ENCODE measurements at regions not wholly inside any gene's neighbourhood (a gene's known extent, or its start where the extent isn't known, plus 50 kb on each side); places are given as distances from the start of the nearest gene placed in this dataset.

DNA sequence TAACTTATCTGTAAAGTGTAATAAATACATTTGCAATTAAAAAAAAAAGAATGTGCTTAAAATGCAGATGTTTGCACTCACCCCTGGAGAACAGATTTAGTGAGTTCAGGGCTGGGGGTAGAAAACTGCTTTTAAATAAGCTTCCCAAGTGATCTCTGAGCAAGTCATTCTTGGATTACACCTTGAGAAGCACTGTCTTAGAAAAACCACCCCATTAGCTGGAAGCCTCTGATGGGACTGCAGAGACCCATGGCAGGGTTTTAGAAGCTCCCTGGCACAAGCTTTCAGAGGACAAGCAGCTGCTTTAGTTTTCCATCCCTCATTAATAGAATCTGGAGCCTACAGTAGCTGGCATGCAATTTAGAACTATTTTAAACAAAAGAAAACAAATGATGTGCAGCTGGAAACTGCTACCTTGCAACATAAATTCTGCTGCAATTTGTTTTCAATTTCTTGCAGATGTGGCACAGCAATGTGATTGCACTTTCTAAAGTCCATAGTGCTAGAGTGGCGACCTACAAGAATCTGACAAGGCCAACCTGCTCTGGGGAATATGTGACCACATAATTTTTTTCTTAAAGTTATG lies 141.5 kb downstream of the CDC42EP3 start:
- intact Hi-C loops (cut with DNase I) = no loop called here
- DNase-seq (ENCODE audit: low spot score) = no peak

DNA sequence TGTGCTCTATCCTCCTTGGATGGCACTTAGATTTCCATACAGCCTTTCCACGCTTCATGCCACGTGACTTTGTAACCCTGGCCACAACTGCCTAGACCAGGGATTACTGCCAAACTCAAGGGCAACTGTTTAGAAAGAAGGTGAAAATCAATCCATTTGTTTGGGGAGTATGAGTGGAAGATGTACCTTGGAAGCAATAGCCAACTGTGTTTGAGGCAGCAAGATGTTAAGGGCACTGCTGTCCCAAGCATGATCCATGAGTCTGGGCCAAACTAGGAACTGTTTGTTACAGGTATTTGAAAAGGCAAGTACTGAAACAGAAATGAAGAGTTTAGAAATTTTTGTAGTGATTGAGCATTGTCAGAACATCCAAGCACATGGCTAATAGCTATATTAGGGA lies 138.9 kb downstream of the CDC42EP3 start:
- intact Hi-C loops (cut with DNase I) = no loop called here
- no peak for DNase-seq (ENCODE audit: low spot score)

DNA sequence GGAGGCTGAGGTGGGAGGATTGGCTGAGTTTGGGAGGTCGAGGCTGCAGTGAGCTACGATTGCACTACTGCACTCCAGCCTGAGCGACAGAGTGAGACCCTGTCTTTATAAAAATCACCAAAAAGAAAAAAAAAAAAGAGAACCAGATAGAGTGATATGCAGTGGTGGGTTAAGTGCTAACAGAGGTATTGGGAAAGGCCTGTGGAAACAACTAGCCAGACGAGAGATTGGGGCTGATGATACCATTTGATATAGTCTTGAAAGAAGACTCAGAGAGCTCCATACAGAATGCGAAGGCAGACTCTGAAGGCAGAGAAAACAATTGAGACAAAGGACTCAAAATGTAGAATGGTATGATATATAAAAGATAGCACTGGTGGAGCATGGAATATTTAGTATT lies 134.1 kb downstream of the CDC42EP3 start:
- intact Hi-C loops (cut with DNase I) = no loop called here
- DNase-seq (ENCODE audit: low spot score) = no peak

DNA sequence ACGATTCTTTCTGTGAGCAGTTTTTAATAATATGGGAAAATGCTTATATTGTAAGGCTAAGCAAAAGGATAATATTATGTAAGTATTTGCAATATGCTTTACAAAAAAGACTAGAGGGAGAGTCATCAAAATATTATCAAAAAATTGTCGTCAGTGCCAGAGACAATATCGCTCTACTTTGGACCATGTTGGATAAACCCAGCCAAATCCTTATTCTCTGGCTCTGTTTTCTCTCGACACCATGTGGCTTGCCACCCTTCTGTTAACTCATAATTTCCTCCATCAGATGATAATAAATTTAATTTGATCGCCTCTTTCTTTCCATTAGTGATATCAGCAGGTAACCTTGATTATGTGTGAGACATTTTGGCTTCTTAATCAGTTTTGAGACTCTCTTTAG lies 129.9 kb downstream of the CDC42EP3 start:
- intact Hi-C loops (cut with DNase I) = no loop called here
- no peak for DNase-seq (ENCODE audit: low spot score)

DNA sequence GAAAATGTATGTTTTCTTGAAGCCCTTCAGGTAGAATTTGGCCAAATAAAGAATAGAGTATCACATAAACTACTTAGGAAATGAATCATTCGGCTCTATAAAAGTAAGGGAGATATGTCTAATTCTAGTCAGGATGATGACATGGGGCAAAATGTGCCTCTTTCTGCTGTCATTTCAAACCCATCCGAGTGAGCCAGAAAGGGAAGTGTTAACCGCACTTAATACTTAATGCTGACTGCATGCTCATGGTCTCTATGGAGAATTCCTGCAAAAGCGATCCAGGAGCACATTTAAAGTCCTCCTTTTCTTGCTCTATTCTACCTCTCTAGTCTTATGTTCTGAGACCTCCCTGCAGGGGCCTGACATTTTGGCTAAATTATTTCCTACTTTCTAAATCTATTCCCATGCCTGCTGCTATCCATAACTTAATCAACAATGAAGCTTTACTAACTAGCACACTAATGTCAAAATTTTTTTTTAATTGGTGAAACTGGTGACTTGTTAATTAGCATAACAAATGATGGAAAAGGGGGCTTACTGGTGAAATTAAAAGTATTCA lies 127.4 kb downstream of the CDC42EP3 start:
- intact Hi-C loops (cut with DNase I) = no loop called here
- no peak for DNase-seq (ENCODE audit: low spot score)

DNA sequence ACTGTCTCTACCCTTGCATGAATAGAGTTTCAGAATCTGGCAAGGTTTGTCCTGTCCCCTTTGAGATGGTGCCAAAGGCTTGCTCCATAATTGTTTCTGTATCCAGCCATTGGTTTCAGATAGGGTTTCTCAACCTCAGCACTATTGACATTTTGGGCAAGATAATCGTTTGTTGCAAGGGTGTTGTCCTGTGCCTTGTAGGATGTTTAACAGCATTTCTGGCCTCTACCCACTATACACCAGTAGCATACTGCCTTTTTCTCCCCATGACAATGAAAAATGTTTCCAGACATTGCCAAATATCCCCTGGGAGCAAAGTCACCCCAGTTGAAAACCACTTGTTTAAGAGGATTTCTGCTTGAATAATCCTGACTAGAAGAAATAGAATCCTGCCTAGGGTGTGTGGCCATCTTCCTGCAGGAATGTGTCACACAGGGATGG lies 126.8 kb downstream of the CDC42EP3 start:
- DNase-seq (ENCODE audit: low spot score) = no peak
- intact Hi-C loops (cut with DNase I) = no loop called here

DNA sequence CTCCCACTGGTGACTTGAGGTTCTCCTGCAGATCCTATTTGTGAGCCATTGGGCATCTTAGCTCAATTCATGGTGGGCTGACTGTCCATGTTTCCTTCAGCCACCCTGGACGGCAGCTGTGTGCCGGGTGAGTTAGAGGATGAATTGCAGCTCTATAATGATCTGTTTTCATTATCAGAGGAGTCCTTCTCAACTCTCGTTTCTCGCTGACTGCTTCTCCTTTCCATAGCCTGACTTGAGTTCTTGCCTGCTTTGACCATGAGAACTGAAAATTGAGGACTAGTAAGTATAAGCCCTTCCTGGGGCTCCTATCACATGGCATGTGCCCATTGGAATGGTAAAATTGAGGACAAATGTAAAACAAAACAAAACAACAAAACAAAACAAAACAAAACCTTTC lies 121.8 kb downstream of the CDC42EP3 start:
- intact Hi-C loops (cut with DNase I) = no loop called here
- DNase-seq (ENCODE audit: low spot score) = no peak

DNA sequence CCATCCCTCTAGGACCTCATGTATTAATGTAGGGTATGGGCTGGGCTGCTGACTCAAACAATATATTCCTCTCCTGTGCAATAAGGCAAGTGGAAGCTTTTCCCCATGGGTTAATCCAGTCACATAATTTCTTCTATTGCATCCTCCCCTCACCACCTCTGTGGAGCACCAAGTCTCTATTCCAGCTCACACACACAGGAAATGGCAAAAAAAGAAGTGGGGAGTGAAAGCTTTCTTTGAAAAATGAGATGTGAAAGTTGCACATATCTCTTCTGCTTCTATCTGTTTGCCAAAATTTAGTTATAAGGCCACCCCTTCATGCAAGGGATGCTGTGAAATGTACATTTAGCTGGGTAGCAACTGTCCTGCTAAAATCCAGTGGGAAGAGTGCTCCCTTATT lies 121.3 kb downstream of the CDC42EP3 start:
- intact Hi-C loops (cut with DNase I) = no loop called here
- DNase-seq (ENCODE audit: low spot score) = no peak

DNA sequence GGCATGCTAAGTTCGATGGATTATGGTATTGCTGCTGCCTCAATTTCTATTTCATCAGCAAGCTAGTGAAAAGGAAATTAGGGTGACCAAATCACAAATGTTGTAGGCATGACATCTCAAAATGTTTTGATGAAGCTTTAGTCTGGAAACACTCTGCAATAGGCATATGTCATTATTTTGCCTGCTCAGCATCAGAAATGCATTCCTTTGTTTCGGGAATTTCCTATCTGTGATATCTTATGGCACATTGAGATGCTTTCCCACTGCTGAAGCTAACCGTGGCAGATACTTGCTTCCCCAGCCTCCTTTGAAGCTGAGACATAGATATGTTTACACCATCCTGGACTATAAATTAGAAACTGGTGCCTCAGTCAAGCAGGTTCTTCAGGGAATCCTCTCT lies 119.7 kb downstream of the CDC42EP3 start:
- intact Hi-C loops (cut with DNase I) = no loop called here
- no peak for DNase-seq (ENCODE audit: low spot score)

DNA sequence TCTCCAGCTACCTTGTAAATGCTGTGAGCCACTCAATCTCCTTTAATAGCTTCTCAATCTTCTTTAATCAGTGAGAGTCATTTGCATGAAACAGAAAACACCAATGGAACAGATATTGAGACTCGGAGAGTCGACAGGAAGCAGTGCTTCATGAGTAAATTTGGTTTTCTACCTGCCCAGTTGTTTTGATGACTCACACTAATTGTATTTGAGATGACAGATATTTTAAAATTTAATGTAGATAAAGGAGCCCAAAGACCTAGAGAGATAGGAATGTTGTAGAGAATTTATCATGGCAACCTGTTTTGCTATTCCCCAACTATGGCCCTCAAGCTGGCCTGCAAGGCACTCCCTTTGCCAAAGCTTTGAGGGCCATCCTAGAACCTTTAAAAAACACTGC lies 119.1 kb downstream of the CDC42EP3 start:
- no peak for DNase-seq (ENCODE audit: low spot score)

DNA sequence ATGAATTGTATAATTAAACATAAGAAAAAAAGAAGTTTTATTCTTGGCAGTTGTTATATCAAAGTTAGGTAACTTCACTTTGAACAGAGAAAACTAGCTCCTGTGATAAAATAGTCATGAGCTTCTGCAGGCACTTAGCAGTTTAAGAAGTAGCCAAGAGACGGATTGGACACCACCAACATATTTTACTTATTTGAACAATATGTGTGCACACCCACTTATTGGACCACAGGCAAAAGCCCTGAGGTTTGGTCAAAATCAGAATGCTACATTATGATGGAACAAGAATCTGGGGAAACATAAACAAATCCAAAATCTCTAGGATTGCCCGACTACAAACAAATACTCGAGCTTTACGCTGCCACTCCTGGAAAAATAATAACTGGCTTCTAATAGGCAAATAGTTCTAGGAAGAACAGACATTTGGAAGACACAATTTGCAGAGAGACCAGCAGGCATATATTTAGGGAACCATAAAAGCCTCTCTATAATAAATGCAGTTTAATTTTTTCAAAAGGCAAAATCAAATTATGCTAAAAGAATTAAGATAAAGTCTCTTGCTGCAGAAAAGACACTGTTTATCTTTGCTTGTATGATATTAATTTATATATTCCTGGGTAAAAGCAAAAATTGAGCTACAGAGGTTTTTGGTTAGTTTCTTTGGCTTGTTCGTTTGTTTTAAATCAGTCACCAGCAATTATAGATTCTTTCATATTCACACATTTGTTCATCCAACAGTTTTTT lies 117.9 kb downstream of the CDC42EP3 start:
- intact Hi-C loops (cut with DNase I) = no loop called here
- DNase-seq (ENCODE audit: low spot score) = no peak

More for the DNA sequence above, 119.1 kb downstream of the CDC42EP3 start:
- intact Hi-C loops (cut with DNase I) = no loop called here

DNA sequence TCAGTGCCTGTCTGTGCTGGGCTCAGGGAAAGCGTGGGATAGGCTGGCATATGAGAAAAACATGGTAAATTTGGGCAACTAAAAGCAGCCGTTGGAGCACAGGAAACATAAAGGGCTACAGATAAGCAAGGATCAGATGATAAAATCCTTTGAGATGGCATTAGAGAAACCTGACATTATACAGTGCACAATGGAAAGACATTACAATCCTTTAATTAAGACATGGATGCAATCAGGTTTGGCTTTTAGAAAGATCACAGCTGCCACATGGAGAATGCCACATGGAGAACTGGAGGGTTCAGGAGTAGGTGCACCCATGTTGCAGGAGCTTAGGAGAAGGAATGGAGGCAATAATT lies 117.3 kb downstream of the CDC42EP3 start:
- intact Hi-C loops (cut with DNase I) = no loop called here
- DNase-seq (ENCODE audit: low spot score) = no peak

DNA sequence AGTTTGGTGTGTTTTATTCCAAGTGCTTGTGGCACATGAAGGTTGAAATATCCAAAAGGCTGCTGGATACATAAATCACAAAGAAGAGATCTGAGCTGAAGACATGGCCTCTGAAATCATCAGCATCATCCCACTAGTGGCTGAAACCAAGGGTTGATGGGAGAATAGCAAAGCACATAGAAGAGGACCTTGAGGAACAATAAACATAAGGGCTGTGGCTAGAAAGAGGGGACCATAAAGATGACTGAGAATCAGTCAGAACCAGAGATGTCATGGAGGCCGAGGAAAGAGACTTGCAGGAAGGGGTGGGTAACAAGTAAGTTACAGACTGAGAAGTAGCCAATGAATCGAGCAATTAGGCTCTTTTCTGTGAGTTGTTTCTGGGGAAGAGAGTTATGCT lies 116.8 kb downstream of the CDC42EP3 start:
- no peak for DNase-seq (ENCODE audit: low spot score)
- intact Hi-C loops (cut with DNase I) = no loop called here

DNA sequence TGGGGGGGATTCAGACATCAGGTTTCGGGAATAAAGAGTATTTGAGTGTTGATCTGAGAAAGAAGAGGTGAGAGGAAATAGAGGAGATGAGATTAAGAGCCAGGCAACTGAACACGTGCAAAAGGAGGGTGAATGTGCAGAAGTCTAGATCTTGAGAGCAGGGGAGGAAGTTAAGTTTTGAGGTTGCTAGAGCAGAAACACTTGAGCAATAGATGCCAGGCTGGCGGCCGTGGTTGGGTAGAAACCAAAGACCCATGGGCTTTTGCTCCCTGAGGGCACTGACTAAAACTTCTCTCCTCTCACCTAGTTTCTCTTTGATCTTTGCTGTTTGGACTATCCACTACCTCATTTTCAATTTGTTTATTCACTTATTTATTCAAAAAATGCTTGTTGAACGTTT lies 116.0 kb downstream of the CDC42EP3 start:
- peak; percentile 80 for DNase-seq (ENCODE audit: low spot score)
- intact Hi-C loops (cut with DNase I) = no loop called here

DNA sequence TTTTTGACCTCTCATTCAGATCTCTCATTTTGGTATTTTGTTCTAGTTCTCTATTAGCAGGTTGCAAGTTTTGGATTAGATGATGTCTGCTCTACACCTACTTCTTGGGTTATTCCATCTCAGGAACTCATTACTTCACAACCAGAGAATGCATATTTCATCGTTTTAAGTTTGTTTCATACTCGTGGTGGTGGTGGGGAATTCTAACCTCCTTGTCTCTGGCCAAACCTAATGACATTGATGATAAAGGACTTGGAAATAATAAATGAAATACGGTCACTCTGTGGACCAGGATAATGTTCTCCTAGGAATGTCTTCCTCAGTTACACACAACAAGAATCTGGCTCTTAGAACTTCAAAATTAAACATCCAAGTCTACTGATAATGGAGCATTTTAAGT lies 115.2 kb downstream of the CDC42EP3 start:
- DNase-seq (ENCODE audit: low spot score) = no peak
- intact Hi-C loops (cut with DNase I) = no loop called here

DNA sequence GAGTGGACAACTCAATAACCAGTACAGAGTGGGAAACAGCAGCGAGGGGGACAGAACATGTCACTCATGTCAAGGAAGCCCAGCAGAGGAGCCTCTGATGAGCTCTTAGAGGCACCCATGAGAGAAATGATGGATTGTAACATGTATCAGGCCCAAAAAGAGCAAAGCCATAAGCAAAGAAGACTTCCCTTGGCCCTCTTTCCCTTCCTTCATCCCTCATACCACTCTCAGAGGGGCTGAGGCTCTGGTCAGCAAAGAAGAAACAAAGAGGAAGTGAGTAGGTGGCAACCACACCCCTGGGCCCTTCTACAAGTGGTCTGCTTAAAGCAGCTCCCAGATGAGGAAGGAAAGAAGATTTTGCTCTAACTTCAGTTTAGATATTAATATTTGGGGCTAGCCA lies 112.8 kb downstream of the CDC42EP3 start:
- DNase-seq (ENCODE audit: low spot score) = no peak
- intact Hi-C loops (cut with DNase I) = no loop called here

DNA sequence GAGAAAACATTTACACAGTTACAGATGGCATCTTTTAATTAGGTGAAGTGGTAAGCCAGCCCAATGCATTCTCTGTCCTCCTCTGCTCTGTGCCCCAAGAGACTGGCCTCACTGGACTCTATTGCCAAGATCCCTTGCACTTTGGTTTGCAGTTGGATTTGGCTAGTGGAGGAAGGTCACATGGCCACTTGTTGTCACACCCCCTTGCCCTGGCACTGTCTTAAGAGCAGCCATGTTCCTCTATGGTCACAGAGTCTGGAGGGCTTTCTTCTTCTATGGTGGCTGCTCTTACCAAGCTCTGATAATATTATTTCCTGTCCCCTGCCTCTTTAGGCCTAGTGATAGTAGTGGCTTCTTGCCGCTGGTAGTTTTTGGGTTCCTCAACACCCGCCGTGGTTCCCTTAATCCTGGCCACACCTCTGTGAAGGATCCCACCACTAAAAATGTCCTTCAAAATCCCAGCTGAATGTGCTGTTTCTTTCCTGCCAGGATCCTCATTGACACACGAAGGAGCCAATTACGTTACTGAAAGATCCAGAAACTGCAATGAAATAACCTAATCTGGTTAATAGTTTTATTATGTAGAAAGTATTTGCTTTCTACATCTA lies 111.1 kb downstream of the CDC42EP3 start:
- intact Hi-C loops (cut with DNase I) = no loop called here
- DNase-seq (ENCODE audit: low spot score) = no peak

DNA sequence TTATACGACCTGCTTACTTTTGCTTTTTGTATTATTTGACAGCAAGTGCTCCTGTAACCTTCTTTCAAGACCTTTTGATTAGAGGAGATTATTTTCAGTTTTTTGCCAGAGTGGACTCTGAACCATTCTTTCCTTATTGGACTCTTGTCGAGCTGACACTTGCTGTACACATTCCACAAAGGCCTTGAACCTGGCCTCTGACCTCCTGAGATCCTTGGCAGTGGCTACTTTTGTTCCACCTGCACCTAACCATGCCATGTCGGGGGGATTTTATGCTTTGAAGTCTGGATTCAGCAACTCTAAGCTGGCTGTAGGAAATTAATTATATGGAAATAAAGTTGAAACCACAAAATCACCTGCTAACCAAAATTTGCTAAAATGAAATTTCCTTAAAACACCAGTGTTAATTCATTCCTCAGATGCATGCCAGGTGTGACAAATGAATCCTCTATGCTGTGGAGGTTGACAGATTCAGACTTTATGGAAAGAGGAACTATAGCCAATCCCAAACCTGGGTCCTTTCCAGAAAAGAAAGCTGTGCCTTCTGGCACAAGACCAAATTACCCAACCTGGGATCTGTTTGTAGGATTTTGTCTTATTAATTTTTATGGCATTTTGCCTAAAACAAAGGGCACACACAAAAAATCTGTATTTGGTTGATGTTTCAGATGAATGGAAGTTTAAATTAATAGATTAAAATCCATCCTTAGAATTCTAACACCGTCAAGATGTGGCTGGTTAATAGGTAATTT lies 110.4 kb downstream of the CDC42EP3 start:
- intact Hi-C loops (cut with DNase I) = no loop called here
- no peak for DNase-seq (ENCODE audit: low spot score)

DNA sequence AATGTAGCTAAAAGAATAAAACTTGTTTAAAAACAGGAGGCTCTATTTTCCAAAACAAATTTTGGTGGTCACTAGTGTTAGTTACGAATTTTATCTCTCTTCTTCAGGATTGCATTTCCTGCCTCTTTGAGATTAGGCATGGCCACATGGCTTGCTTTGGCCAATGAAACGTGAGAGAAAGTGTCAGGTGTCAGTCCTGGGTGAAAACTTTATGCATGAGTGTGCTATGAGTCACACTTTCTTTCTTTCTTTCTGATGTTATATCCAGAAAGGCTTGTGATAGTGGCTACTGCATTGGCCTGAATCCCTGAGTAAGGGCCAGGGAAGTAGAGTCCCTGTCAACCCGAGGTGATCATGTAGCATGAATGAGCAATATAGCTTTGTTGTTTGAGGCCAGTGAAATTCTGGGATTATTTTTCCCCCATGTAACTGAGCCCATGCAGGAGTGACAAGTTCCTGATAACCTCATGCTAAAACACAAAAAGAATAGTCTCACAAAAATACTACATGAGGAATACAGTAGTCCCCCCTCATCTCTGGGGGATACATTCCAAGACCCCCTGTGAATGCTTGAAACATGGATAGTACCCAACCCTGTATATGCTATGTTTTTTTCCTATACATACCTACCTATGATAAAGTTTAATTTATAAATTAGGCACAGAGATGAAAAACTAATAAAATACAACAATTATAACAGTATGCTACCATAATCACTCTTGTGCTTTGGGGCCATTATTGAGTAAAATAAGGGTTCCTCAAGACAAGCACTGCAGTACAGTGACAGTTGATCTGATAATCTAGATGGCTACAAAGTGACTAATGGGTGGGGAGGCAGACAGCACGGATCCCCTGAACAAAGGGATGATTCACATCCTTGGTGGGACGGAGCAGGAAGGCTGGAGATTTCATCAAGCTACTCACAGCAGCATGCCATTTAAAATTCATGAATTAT lies 109.5 kb downstream of the CDC42EP3 start:
- intact Hi-C loops (cut with DNase I) = no loop called here
- no peak for DNase-seq (ENCODE audit: low spot score)
